GM12865 (cell line): ENCODE measurements at regions not wholly inside any gene's neighbourhood (a gene's known extent, or its start where the extent isn't known, plus 50 kb on each side); places are given as distances from the start of the nearest gene placed in this dataset.
A peak's percentile ranks its signal among the peaks of the same experiment; 100 is the strongest.

Experiments
- DNase-seq: peaks from one replicate; pipeline ENCODE4 v3.0.0; 2010; ENCODE audit warnings: low read depth
- H3K4me3 ChIP-seq: 2 replicates; pipeline ENCODE4 v1.5.1; 2011; ENCODE audit warnings: mild to moderate bottlenecking, low read depth, low read length, control low read depth
- TF ChIP-seq, protein P1 (sequence below): IDR thresholded peaks from 2 replicates; pipeline ENCODE4 v1.5.1; 2011; ENCODE audit warnings: low read length, control low read depth, low read depth, inconsistent platforms; ENCODE audit not compliant: insufficient read depth; ENCODE audit errors: missing control alignments

GRCh38 chr2:37489041-37489456 is 144.6 kb downstream of the QPCT start:
- DNase-seq = no peak
- TF ChIP-seq, protein P1, sequence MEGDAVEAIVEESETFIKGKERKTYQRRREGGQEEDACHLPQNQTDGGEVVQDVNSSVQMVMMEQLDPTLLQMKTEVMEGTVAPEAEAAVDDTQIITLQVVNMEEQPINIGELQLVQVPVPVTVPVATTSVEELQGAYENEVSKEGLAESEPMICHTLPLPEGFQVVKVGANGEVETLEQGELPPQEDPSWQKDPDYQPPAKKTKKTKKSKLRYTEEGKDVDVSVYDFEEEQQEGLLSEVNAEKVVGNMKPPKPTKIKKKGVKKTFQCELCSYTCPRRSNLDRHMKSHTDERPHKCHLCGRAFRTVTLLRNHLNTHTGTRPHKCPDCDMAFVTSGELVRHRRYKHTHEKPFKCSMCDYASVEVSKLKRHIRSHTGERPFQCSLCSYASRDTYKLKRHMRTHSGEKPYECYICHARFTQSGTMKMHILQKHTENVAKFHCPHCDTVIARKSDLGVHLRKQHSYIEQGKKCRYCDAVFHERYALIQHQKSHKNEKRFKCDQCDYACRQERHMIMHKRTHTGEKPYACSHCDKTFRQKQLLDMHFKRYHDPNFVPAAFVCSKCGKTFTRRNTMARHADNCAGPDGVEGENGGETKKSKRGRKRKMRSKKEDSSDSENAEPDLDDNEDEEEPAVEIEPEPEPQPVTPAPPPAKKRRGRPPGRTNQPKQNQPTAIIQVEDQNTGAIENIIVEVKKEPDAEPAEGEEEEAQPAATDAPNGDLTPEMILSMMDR = no peak
- H3K4me3 ChIP-seq = no peak overlapping the region

DNA sequence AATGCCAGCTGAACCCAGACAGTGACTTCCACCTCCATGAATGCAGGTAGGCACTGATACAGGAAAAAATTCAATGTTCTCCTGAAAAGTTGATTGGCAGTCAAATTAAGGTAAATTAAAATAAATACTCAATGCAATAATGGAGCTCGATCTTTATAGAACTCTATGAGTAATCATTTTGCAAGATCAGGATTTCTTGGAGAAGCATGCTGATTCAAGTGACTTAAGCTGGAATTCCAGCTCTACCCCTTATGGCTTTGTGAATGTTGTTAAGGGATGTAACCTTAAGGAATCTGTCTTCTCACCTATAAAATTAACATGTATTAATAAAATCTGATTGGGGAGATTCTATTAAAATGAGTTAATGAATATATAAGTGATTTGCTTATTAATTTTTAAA is 145.1 kb downstream of the QPCT start:
- TF ChIP-seq, protein P1 = no peak
- no peak overlapping the region for H3K4me3 ChIP-seq
- DNase-seq = no peak

DNA sequence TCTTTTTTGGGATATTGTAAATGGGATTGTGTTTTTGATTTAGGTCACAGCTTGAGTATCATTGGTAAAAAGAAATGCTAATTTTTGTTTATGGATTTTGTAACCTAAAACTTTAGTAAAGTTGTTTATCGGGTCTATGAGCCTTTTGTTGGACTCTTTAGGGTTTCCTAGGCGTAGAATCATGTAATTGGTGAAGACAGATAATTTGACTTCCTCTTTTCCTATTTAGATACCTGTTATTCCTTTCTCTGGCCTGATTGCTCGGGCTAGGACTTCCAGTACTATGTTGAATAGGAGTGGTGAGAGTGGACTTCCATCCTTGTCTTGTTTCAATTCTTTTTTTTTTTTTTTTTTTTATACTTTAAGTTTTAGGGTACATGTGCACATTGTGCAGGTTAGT is 149.0 kb downstream of the QPCT start:
- DNase-seq = no peak
- TF ChIP-seq, protein P1 = no peak
- H3K4me3 ChIP-seq = no peak overlapping the region

GRCh38 chr2:37499113-37499512 is 154.7 kb downstream of the QPCT start:
- DNase-seq = no peak
- no peak overlapping the region for H3K4me3 ChIP-seq
- TF ChIP-seq, protein P1 = no peak

DNA sequence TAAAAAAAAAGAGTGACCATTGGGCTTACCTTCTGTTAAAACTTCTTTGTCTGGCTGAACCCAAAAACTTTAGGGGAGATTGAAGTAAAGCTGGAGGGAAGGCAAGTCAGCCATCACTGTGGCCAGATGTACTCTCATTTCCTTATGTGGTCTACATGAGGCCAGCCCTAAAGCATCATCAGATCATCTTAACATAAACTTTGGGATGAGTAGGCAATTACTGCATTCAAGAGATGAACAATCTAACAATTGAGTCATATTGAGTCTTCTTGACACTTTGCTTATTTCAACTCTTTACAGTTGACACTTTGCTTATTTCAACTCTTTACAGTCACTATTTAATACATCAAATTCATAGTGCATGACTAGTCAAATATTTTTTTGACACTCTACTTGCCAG is 155.6 kb downstream of the QPCT start:
- H3K4me3 ChIP-seq = no peak overlapping the region
- DNase-seq = no peak
- TF ChIP-seq, protein P1 = no peak

- H3K4me3 ChIP-seq = no peak overlapping the region
- TF ChIP-seq, protein P1 = no peak
Observed at GRCh38 chr2:37501113-37501512, 156.7 kb downstream of the QPCT start.

DNA sequence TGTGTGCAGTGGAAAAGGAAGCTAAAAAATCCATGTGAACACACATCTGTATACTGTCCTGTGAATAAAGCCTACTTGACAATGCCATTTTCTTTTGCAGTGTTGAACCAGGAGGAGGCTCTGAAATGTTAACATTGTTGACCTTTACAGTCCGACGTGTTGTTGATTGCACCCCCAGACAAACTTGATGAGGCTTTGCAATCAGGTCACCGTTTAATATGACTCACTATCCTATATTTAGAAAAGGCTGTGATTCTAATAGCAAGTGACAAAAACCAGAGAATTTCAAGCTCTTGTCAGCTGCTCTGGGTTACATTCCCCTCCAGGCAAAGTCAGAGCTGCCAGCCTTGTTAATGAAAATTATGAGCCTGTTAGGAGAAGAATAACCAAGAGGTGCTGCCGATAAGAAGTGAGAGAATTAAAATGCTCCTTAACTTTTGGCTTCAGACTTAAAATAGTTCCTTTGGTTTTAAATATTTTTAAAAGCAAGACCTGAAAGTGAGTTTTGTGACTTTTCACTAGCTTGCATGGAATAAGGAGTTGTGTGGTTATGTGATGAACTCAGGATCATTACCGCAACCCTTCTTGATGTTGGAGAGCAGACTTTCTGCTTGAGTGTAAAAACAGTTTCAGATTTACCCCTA is 162.1 kb downstream of the QPCT start:
- TF ChIP-seq, protein P1 = no peak
- no peak overlapping the region for H3K4me3 ChIP-seq
- peak; percentile 56 for DNase-seq

More at GRCh38 chr2:37501113-37501512, 156.7 kb downstream of the QPCT start:
- DNase-seq = no peak
